Keratinocyte (primary cell): ENCODE measurements at regions not wholly inside any gene's neighbourhood (a gene's known extent, or its start where the extent isn't known, plus 50 kb on each side); places are given as distances from the start of the nearest gene placed in this dataset.

Source experiments
- CTCF ChIP-seq, 3 experiments: IDR thresholded peaks in 1 of 3; conservative IDR thresholded peaks in 1 of 3; optimal IDR thresholded peaks in 1 of 3; 2 replicates in 2 of 3; 3 replicates in 1 of 3; pipeline versions ENCODE3 to v1.5.1; 2011; ENCODE audit warnings: low read length in 3 of 3, mild to moderate bottlenecking in 3 of 3, moderate library complexity in 2 of 3, control low read depth in 1 of 3, inconsistent platforms in 1 of 3; ENCODE audit not compliant: insufficient read depth in 2 of 3; ENCODE audit errors: extremely low read depth in 1 of 3
- EZH2 ChIP-seq: IDR thresholded peaks from one replicate; pipeline ENCODE4 v1.6.1; 2012; ENCODE audit warnings: inconsistent platforms, mild to moderate bottlenecking, low read length, moderate library complexity

GRCh38 chr16:66292241-66292935 is 74.1 kb upstream of the CDH5 start:
- TF ChIP-seq CTCF (optimal IDR thresholded peaks at IDR 0.05 in 1 of 3, IDR thresholded peaks at IDR 0.05 in 1 of 3, conservative IDR thresholded peaks at IDR 0.05 in 1 of 3; ENCODE audit: extremely low read depth in 1 of 3, insufficient read depth in 2 of 3, low read length in 3 of 3) (no peak), EZH2 (no peak)
